VCaP (cell line): ENCODE measurements at regions not wholly inside any gene's neighbourhood (a gene's known extent, or its start where the extent isn't known, plus 50 kb on each side); places are given as distances from the start of the nearest gene placed in this dataset.

Experiments used
- H3K27ac ChIP-seq: fragments of 450-650 bp; 2 replicates; pipeline ENCODE4 v1.5.1; 2017
- CTCF ChIP-seq: fragments of 450-650 bp; conservative IDR thresholded peaks from 2 replicates; pipeline ENCODE4 v1.5.1; 2017; ENCODE audit warnings: mild to moderate bottlenecking, moderate library complexity

- TF ChIP-seq CTCF: no peak
- H3K27ac ChIP-seq: no peak overlapping the region
These were observed 162.3 kb upstream of the MAMLD1 start for GRCh38 chrX:150200820-150201287.

- H3K27ac ChIP-seq: no peak overlapping the region
- no peak for TF ChIP-seq CTCF
These were observed 161.7 kb upstream of the MAMLD1 start for GRCh38 chrX:150201391-150201790.

GRCh38 chrX:150201841-150202240 is 161.3 kb upstream of the MAMLD1 start:
- no peak overlapping the region for H3K27ac ChIP-seq
- no peak for TF ChIP-seq CTCF

GRCh38 chrX:150202641-150203247 is 160.4 kb upstream of the MAMLD1 start:
- no peak for TF ChIP-seq CTCF

GRCh38 chrX:150203248-150203645 is 159.9 kb upstream of the MAMLD1 start:
- H3K27ac ChIP-seq: no peak overlapping the region
- TF ChIP-seq CTCF: no peak

More at GRCh38 chrX:150202641-150203247, 160.4 kb upstream of the MAMLD1 start:
- H3K27ac ChIP-seq: no peak overlapping the region

GRCh38 chrX:150205011-150205410 is 158.1 kb upstream of the MAMLD1 start:
- TF ChIP-seq CTCF: no peak
- H3K27ac ChIP-seq: no peak overlapping the region

- no peak for TF ChIP-seq CTCF
- H3K27ac ChIP-seq: no peak overlapping the region
These were observed 155.4 kb upstream of the MAMLD1 start for GRCh38 chrX:150207733-150208132.
